Mammary epithelial cell (primary cell): ENCODE measurements at regions not wholly inside any gene's neighbourhood (a gene's known extent, or its start where the extent isn't known, plus 50 kb on each side); places are given as distances from the start of the nearest gene placed in this dataset.

Experiments
- EZH2 ChIP-seq: IDR thresholded peaks from 2 replicates; pipeline ENCODE4 v1.6.1; 2012; ENCODE audit warnings: low read length, inconsistent platforms, borderline replicate concordance
- TF ChIP-seq, protein P1 (sequence below), 2 donors: IDR thresholded peaks in 1 of 2; conservative IDR thresholded peaks in 1 of 2; 2 replicates each; pipeline ENCODE4 v1.5.1; 2011 to 2012; ENCODE audit warnings: inconsistent platforms in 2 of 2, low read length in 2 of 2, mild to moderate bottlenecking in 2 of 2, control low read depth in 1 of 2, low read depth in 1 of 2; ENCODE audit not compliant: insufficient read depth in 1 of 2; ENCODE audit errors: extremely low read depth in 1 of 2

DNA sequence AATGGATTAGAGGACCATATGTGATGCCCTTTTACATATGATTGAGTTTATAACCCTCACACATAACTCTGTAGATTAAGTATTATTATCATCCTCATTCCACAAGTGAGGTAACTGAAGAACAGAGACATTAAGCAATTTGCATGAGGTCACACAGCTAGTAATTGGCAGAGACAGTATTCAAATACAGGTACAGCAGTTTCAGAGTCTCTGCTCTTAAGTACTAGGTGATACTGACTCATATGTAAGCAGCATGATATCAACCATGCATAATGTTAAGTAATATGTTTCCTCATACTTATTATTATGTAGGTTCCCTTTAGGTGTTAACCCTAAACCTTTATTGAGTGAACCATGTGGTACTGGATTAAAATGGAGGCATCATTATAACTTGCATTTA, 1562.4 kb upstream of the RAG2 start:
- TF ChIP-seq, protein P1, sequence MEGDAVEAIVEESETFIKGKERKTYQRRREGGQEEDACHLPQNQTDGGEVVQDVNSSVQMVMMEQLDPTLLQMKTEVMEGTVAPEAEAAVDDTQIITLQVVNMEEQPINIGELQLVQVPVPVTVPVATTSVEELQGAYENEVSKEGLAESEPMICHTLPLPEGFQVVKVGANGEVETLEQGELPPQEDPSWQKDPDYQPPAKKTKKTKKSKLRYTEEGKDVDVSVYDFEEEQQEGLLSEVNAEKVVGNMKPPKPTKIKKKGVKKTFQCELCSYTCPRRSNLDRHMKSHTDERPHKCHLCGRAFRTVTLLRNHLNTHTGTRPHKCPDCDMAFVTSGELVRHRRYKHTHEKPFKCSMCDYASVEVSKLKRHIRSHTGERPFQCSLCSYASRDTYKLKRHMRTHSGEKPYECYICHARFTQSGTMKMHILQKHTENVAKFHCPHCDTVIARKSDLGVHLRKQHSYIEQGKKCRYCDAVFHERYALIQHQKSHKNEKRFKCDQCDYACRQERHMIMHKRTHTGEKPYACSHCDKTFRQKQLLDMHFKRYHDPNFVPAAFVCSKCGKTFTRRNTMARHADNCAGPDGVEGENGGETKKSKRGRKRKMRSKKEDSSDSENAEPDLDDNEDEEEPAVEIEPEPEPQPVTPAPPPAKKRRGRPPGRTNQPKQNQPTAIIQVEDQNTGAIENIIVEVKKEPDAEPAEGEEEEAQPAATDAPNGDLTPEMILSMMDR (conservative IDR thresholded peaks at IDR 0.05 in 1 of 2, IDR thresholded peaks at IDR 0.05 in 1 of 2; ENCODE audit: extremely low read depth in 1 of 2, insufficient read depth in 1 of 2, low read depth in 1 of 2, low read length in 2 of 2), result no peak
- no peak for TF ChIP-seq EZH2
